ENCODE measurements at regions not wholly inside any gene's neighbourhood (a gene's known extent, or its start where the extent isn't known, plus 50 kb on each side); places are given as distances from the start of the nearest gene placed in this dataset.

DNA sequence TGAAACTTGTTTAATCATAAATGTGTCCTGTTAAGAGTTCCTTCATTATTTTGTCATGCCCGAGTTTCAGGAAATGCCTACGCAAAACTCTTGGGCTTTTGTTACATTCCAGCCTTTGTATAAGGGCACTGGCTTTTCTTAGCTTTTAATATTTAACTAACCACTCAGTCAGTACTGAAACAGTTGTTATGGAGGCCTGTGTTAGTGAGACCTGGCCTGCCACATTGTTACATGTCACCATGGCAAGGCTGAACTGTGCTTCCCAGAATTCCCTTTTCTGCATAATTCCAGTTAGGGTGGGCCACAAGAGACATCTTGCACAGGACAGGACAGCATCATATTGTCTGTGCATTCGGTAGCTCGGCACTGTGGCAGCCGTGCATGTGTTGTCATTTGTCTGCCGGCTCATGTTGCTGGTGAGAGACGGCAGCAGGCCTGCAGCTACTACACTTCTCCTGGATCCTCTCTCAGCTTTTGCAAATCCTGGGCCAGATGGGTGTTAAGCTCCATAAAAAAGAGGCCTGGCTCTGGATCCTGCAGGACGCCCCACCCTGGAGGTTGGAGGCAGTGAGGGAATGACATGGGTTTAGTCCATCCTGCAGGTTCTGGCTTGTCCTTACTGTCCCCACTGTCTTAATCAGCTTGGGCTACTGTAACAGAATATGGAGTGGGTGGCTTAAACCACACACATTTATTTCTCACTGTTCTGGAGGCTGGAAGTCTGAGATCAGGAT is 128.8 kb upstream of the DTNBP1 start:
- no peak for TF ChIP-seq ZNF24 (tag by site-specific recombination; IDR thresholded peaks at IDR 0.05)
- TF ChIP-seq ZNF292 (tag by site-specific recombination; IDR thresholded peaks at IDR 0.05; ENCODE audit: borderline replicate concordance, low read depth): no peak
- TF ChIP-seq, protein P1, sequence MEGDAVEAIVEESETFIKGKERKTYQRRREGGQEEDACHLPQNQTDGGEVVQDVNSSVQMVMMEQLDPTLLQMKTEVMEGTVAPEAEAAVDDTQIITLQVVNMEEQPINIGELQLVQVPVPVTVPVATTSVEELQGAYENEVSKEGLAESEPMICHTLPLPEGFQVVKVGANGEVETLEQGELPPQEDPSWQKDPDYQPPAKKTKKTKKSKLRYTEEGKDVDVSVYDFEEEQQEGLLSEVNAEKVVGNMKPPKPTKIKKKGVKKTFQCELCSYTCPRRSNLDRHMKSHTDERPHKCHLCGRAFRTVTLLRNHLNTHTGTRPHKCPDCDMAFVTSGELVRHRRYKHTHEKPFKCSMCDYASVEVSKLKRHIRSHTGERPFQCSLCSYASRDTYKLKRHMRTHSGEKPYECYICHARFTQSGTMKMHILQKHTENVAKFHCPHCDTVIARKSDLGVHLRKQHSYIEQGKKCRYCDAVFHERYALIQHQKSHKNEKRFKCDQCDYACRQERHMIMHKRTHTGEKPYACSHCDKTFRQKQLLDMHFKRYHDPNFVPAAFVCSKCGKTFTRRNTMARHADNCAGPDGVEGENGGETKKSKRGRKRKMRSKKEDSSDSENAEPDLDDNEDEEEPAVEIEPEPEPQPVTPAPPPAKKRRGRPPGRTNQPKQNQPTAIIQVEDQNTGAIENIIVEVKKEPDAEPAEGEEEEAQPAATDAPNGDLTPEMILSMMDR (tag by site-specific recombination; IDR thresholded peaks at IDR 0.05): no peak
- no peak for TF ChIP-seq ZNF596 (tag by site-specific recombination; IDR thresholded peaks at IDR 0.05)
- TF ChIP-seq ZNF76 (tag by site-specific recombination; IDR thresholded peaks at IDR 0.05; ENCODE audit: borderline replicate concordance, low read depth): no peak
- TF ChIP-seq, protein P2, sequence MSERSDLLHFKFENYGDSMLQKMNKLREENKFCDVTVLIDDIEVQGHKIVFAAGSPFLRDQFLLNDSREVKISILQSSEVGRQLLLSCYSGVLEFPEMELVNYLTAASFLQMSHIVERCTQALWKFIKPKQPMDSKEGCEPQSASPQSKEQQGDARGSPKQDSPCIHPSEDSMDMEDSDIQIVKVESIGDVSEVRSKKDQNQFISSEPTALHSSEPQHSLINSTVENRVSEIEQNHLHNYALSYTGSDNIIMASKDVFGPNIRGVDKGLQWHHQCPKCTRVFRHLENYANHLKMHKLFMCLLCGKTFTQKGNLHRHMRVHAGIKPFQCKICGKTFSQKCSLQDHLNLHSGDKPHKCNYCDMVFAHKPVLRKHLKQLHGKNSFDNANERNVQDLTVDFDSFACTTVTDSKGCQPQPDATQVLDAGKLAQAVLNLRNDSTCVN (tag by site-specific recombination; optimal IDR thresholded peaks at IDR 0.05): no peak
